GM18870 (cell line): ENCODE measurements at regions not wholly inside any gene's neighbourhood (a gene's known extent, or its start where the extent isn't known, plus 50 kb on each side); places are given as distances from the start of the nearest gene placed in this dataset.
"Not testable (repeated sequence)": the region's sequence is repeated elsewhere in the genome, so short reads cannot be mapped to it uniquely, and the experiment has no call there.

Experiments
- ATAC-seq: cut with Tn5 transposase; IDR thresholded peaks from one replicate; pipeline ENCODE4 v1.9.1; 2021; ENCODE audit warnings: moderate library complexity; ENCODE audit not compliant: unreplicated experiment

DNA sequence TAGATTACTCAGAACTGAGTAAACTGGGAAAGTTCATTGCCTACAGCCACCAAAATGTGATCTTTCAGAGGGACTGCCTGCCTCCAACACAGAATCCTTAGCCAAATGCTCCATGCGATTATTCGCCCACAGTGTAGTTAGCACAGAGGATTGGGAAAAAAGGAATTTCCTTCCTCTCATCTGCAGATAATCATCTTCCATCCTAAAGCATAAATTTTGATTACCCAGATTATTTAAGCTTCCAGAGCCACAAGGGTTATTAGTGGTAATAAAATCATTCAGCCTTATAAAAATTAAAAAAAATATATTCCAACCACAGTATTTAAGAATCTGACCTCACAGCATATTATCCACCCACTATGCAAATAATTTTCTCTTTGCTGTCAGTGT is 285.3 kb upstream of the GRAMD2B start:
- no peak for ATAC-seq

DNA sequence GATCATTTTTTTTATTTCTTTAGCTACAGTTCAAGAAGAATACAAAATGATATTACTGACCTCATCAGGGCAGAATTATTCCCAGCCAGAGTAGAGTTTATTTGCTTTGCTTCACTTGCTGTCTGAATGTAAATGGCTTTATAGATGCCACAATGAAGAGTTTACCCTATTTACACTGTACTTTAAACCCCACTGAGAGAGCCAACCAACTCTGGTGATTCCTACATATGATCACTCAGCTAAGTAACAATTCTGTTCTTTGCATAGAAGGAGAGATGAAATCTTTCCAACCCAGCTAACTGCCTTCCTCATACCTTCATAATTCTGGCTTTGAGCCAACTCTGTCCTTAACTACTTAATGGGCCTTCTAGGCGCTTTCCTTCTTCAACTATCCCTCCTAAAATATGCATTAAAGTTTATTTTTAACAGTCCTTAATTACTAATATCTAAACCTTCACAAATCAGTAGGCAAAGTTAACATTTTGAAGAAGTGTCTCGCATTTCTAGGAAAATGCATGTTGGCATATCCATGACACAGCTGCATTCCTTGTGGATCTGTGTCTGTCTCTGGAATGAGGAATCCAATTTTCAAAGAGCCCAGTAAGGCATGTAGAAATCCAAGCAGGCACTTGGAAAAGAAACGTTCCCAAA is 284.8 kb upstream of the GRAMD2B start:
- no peak for ATAC-seq

DNA sequence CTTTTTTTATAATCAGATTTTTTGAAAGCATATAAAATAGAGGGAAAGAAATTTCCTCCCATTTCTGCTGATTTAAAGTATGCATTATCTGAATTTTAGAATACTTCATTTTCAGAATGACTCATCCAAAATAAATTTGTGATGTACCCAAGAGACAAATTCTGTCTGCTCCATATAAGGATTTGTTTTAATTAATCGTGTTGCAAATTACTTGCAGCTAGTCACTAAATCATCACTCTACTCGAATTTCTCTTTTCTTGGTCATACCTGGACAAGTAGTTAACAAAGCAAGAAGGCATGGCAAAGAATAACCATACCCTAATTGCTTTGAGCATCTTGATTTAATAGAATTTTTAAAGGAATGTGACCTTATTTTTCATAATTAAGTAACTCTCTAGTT is 284.1 kb upstream of the GRAMD2B start:
- ATAC-seq: no peak

DNA sequence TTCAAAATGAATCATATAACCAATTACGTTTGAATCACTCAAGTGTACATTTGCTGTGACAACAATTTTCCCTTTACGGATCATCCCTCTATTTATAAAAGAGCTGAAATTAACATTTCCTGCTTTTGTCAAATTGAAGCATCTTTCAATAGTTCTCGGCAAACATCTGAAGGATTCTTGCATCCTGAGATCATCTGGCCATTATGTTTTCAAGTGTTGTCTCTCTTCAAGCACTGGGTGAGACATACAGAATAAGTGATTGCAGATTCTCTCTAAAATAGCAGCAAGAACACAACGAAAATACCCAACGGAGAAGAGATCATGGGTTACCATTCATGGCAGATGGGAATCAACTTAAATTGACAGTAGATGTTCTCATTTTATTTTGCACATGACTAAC is 283.4 kb upstream of the GRAMD2B start:
- no peak for ATAC-seq

DNA sequence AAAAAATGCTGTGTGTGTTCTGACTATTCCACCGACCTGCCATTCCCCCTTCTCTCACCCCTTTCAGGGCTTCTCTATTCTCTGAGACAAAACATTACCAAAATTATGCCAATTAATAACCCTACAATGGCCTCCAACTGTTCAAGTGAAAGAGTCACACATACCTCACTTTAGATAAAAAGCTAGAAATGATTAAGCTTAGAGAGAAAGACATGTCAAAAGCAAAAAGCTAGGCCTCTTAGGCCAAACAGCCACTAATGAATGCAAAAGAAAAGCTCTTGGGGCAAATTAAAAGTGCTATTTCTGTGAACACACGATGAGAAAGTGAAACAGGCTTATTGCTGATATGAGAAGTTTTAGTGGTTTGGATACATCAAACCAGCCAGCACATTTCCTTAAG is 279.6 kb upstream of the GRAMD2B start:
- peak; percentile 85 for ATAC-seq

DNA sequence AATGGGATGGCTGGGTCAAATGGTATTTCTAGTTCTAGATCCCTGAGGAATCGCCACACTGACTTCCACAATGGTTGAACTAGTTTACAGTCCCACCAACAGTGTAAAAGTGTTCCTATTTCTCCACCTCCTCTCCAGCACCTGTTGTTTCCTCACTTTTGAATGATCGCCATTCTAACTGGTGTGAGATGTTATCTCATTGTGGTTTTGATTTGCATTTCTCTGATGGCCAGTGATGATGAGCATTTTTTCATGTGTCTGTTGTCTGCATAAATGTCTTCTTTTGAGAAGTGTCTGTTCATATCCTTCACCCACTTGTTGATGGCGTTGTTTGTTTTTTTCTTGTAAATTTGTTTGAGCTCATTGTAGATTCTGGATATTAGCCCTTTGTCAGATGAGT is 272.9 kb upstream of the GRAMD2B start:
- ATAC-seq: not testable (repeated sequence)

DNA sequence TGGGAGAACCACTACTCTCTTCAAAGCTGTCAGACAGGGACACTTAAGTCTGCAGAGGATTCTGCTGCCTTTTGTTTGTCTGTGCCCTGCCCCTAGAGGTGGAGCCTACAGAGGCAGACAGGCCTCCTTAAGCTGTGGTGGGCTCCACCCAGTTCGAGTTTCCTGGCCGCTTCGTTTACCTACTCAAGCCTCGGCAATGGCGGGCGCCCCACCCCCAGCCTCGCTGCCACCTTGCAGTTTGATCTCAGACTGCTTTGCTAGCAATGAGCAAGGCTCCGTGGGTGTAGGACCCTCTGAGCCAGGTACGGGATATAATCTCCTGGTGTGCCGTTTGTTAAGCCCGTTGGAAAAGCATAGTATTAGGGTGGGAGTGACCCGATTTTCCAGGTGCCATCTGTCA is 267.9 kb upstream of the GRAMD2B start:
- not testable (repeated sequence) for ATAC-seq

DNA sequence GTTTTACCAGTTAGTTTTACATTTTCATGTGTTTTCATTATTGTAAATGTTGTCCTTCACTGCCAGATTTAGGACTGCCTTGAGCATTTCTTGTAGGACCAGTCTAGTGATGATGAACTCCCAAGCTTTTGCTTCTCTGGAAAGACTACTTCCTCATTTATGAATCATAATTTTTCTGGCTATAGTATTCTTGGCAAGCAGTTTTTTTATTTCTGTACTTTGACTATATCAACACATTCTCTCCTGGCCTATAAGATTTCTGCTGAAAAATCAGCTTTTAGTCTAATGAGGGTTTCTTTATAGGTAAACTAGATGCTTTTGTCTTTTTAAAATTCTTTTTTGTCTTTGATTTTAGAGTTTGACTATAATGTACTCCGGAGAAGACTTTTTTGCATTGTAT is 256.8 kb upstream of the GRAMD2B start:
- no peak for ATAC-seq

DNA sequence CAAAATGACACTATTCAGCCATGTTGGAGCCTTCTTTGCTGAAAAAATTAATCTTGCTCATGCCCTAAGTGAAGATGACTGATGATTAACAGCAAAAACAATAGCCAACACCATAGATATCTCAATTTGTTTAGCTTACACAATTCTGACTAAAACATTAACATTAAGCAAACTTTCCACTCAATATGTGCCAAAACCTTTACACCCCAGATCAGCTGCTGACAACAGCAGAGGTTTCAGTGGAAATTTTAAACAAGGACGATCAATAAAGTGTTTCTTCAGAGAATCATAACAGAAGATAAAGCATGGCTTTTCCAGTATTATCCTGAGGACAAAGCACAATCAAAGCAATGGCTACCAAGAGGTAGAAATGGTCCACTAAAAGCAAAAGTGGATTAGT is 254.4 kb upstream of the GRAMD2B start:
- no peak for ATAC-seq

DNA sequence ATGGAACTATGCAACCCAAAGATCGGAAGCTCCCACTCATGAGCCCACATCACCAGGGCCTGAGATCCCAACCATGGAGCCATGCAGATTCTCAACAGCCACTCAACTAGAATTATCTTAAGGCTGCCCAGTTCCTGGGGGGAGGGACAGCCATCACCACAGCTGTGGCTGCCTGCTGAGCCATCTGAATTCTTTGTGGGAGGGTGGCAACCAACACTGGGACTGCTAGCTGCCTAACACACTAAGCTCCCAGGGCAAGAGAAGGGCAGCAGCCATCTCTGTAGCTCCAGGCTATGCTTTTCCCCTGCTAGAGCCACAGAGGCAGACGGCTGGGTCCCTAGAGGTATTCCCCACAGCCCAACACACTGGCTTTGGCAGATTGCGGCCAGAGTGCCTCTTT is 251.3 kb upstream of the GRAMD2B start:
- ATAC-seq: no peak

DNA sequence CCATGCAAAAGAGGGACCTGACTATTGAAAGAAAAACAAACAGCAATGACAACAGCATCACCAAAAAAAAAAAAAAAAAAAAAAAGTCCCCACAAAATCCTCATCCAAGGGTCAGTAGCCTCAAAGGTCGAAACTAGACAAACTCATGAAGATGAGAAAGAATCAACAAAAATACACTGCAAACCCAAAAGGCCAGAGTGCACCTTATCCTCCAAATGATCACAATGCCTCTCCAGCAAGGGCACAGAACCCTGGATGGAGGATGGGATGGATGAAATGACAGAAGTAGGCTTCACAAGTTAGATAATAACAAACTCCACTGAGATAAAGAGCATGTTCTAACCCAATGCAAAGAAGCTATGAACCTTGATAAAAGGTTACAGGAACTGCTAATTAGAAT is 250.4 kb upstream of the GRAMD2B start:
- no peak for ATAC-seq

DNA sequence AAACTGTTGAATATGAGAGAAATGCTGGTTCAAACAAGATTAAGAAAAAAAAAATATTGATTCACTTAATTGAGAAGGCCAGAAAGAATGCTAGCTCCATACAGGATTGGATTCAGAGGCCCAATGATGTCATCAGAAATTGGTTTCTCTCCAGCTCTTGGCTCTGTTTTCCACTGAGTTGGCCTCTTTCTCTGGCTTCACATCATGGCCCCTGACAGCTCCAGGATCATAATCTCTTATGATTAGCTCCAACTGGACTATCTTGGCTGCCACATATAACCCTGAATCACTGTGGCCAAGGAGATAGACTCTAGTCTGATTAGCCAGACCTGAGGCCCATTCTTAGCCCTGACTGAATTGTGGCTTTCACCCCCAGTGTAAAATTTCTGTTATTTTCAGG is 244.7 kb upstream of the GRAMD2B start:
- ATAC-seq: no peak

DNA sequence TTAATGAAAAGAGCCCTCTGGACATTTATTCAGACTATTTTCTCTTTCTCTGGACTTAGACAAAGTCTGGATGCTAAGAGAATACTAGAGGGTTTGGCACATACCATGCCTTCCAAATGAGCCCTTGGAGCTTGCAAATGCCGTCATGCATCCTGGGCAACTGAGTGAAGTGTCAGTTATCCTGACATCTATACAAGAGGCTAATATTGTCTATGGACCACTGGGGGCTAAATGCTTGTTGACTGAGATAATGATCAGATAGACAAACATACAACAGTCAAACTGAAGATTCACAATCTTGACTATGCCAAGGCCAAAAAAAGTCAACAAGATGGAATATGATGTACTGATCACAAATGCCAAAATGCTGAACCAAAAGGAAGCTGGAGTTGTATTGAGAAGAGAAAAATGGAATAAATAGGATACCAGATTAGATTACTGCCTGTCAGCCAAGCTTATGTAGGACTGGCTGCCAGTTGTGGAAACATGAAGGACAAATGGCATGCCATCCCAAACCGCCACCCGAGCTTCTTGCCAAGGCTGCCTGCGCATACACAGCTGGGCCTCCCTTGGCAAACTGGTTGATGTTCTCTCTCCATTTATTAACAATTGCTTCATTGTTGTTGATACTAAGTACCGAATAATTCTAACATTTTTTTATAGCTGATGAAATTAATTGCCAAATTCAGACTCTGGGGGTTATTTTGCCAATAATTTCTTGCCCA is 240.1 kb upstream of the GRAMD2B start:
- no peak for ATAC-seq

DNA sequence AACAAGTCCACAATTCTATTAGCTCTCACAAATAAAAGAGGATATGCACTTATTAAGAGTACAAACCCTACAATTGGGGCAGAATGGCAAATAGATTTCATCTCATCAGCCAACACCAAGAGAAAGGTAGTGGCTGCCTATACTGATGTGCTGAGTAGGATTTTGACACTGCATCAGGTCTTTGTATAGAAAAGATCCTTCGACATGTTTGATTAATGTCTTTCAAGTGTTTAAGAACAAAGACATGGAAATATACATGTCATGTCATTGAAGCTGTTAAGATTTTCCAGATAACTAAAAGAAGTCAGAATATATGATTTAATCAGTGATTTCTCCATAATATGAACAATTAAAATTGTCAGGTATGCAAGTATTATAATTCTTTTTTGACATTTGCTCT is 238.7 kb upstream of the GRAMD2B start:
- no peak for ATAC-seq

DNA sequence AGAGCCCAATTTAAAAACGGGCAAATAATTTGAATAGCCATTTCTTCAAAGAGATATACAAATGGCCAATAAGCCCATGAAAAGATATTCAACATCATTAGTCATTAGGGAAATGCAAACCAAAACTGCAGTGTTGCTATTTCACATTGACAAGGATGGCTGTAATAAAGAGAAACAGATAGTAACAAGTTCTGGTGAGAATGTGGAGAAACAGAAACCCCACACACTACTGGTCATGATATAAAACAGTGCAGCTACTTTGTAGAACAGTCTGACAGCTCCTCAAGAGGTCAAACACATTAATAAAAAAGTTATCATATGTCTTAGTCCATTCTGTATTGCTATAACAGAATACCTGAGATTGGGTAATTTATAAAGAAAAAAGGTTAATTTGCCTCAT is 237.0 kb upstream of the GRAMD2B start:
- ATAC-seq: peak; percentile 77

DNA sequence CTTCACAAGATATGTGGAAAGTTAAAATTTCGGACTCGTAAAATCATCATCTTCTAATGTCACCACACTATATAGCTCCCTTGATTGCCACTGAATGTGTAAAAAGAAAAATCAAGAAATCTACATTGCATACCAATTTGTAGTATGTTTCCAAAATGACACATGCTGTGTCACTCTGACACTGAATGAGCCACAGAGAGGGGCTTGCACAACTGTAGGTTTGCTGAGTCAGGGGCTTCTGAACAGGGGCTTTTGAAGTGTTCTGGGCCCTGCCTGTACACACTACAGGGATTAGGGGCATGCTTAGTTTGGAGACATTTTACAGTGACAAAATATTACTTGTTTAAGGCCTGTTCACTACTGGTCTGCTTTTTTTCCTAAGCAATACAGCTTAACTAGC is 234.4 kb upstream of the GRAMD2B start:
- no peak for ATAC-seq

DNA sequence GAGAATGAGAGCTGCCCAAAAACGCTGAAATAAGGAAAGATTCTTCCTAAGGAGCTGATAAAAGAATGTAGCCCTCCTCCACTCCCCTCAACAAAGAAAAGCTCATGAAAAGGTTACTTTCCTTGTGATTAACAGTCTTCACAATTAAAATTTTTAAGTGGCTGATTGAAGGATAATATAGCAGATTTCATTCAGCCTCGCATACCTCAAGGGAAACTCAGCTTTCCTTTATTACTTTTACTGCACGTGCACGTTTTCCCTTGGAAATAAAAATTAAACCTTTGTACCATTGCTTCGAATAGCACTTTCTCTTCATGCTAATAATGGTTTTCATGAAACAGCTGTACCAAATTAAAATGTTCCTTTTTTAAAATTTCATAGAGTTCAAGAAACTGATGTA is 234.0 kb upstream of the GRAMD2B start:
- ATAC-seq: no peak

DNA sequence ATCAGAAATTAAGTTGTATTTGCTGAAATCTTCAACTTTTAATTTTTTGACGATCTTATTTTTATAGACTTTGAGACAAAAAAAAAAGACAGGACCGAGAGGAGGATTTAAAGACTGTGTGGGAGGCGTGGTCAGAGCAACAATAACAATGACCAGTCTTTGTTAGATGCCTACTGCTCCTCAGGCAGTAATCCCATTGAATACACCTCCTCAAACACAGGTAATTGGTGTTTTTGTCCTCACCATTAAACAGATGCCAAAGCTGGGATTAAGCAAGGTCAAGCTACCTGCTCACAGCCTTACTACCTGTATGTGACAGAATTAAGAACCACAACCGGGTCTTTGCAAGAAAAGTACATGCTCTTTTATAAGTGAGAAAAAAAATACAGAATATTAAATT is 233.3 kb upstream of the GRAMD2B start:
- no peak for ATAC-seq

DNA sequence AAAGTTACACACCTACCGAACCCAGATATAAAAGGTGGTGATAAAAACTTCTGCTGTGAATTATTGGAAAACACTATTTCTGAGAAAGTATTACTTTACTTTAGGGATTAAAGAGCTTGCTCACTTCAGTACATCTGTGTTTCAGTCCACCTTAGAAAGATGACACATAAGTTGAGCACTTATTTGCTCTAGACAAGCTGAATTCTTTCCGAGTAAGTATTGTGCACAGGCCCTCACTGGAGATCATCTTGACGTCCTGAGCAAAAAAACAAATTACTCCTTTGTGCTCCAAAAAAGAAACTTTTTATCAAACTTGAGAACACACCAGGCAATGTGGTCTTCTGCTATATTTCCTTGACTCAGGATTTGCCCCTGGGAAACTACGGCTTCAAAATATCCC is 231.0 kb upstream of the GRAMD2B start:
- ATAC-seq: no peak

DNA sequence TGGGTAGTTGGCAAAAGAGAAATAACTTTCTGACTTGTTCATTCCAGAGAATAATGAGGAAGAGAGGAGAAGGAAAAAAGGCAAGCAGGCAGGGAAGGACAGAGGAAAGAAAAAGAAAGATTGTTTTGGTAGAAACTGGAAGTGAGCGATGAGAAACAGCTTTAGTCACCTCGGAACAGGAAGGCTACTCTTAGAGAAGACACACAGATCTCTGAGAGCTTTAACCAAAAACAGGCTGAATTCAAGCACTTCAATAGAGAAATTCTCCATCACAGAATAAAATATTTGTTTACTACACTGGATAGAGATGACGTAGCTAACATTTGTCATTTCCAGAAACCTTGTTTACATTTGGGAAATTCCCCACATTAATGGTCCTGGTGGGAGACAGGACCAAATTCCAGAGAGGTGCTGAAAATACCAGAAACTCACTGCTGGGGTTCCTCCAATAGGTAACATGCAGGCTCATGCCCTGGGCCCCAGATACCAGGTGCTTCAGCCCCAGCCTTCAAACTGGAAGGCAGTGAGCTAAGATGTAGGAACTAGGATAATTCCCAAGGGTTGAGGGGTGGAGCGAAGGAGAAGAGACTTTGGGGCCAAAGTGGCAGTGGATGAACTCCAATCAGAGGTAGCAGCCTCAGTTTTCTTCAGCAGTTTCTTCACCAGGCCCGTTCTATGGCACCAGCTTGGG is 227.7 kb upstream of the GRAMD2B start:
- ATAC-seq: no peak

DNA sequence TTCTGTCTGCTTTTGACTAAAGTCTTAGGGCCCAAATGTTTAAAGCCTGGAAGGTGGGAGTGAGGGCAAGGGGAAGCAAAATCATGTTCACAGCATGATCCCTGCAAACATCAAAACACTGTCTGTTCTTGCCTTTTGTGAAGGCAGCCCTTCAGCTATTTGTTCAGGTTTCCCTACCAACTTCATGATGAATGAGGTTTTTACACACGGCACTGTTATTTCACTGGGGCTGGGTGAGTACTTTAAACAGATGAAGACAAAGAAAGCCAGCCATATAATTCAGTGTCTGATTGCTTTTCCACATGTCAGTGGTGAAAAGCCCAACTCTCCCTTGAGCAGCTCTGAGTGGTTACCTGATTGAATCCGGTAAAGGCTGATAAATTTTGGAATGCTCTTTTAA is 224.7 kb upstream of the GRAMD2B start:
- no peak for ATAC-seq

DNA sequence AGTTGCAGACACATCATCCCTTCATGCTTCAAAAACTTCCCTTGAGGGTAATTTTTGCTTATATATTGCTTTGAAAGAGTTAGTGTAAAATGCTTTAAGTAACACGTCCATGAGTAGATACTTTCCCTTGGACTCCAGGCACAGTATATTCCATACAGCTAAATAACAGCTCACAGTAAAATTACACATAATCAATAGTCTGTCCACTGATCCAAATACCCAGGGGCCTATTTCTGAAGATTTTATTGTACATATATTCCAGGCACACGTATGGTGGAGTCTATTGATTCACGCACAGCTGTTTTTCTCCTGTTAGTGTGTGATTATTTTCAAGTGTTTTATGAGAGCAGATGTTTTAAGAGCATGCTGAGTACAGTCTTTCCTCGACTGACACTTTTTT is 223.7 kb upstream of the GRAMD2B start:
- ATAC-seq: no peak
